Caco-2 (cell line): ENCODE measurements at regions not wholly inside any gene's neighbourhood (a gene's known extent, or its start where the extent isn't known, plus 50 kb on each side); places are given as distances from the start of the nearest gene placed in this dataset.
"Not testable (repeated sequence)": the region's sequence is repeated elsewhere in the genome, so short reads cannot be mapped to it uniquely, and the experiment has no call there.

Experiments
- BruUV-seq: library from RNA; stranded (reverse); fragments of 400-500 nt; replicated peaks from 2 replicates; lab custom pipeline; 2021; lab: Mats Ljungman, UMichigan
- CTCF ChIA-PET: fragments of 300-600 bp; sonication (Branson Sonifier 250); formaldehyde crosslinking; loops from one replicate; lab custom pipeline; 2022; ENCODE audit warnings: antibody characterized with exemption; lab: Charles Lee
- POLR2A ChIA-PET: fragments of 300-600 bp; sonication (Branson Sonifier 250); formaldehyde crosslinking; loops from one replicate; lab custom pipeline; 2022; ENCODE audit warnings: antibody characterized with exemption; lab: Charles Lee
- DNase-seq, 2 experiments: peaks; one replicate each; pipeline versions ENCODE4 v3.0.0 to v3.0.0-alpha.2; 2020 to 2022
- H3K27me3 ChIP-seq: replicated peaks from 2 replicates; pipeline ENCODE4 v1.6.0; 2011; ENCODE audit warnings: low read length; ENCODE audit not compliant: control insufficient read depth, insufficient read depth
- H3K36me3 ChIP-seq: 2 replicates; pipeline ENCODE4 v1.5.1; 2011; ENCODE audit warnings: low read length; ENCODE audit not compliant: control insufficient read depth, insufficient read depth
- H3K4me1 ChIP-seq: fragments of 250-450 bp; sonication (Bioruptor Pico); 2 replicates; pipeline ENCODE4 v1.5.1; 2020; ENCODE audit warnings: mild to moderate bottlenecking
- H3K4me3 ChIP-seq: 2 replicates; pipeline ENCODE4 v1.5.1; 2011; ENCODE audit warnings: low read depth, mild to moderate bottlenecking, control low read depth, low read length
- H3K9me3 ChIP-seq: fragments of 250-450 bp; sonication (Bioruptor Pico); 2 replicates; pipeline ENCODE4 v1.5.1; 2020; ENCODE audit warnings: mild to moderate bottlenecking, moderate library complexity
- H3K27ac Mint-ChIP-seq: one replicate; pipeline ENCODE4 v1.8.0; 2022; ENCODE audit warnings: mixed read lengths; ENCODE audit not compliant: unreplicated experiment
- H3K27me3 Mint-ChIP-seq: one replicate; pipeline ENCODE4 v1.8.0; 2022; ENCODE audit warnings: mixed read lengths; ENCODE audit not compliant: insufficient read depth, unreplicated experiment
- H3K36me3 Mint-ChIP-seq: one replicate; pipeline ENCODE4 v1.8.0; 2022; ENCODE audit warnings: mild to moderate bottlenecking, mixed read lengths; ENCODE audit not compliant: insufficient read depth, unreplicated experiment
- H3K4me1 Mint-ChIP-seq: one replicate; pipeline ENCODE4 v1.8.0; 2022; ENCODE audit warnings: low read depth, mixed read lengths; ENCODE audit not compliant: unreplicated experiment
- H3K4me3 Mint-ChIP-seq: one replicate; pipeline ENCODE4 v1.8.0; 2022; ENCODE audit warnings: mild to moderate bottlenecking, moderate library complexity, mixed read lengths; ENCODE audit not compliant: unreplicated experiment
- H3K9me3 Mint-ChIP-seq: one replicate; pipeline ENCODE4 v1.8.0; 2022; ENCODE audit warnings: mixed read lengths; ENCODE audit not compliant: unreplicated experiment
- CTCF ChIP-seq, 2 experiments: fragments of 200-600 bp in 1 of 2; IDR thresholded peaks; 1 replicate in 1 of 2; 2 replicates in 1 of 2; pipeline versions ENCODE4 v1.5.1 to v1.8.0; 2011 to 2022; ENCODE audit warnings: antibody characterized with exemption in 1 of 2, control low read depth in 1 of 2, inconsistent platforms in 1 of 2, low read depth in 1 of 2, low read length in 1 of 2, mild to moderate bottlenecking in 1 of 2, moderate library complexity in 1 of 2; ENCODE audit not compliant: insufficient read depth in 1 of 2, severe bottlenecking in 1 of 2, unreplicated experiment in 1 of 2
- intact Hi-C: fragments of 100-400 bp; cut with micrococcal nuclease; formaldehyde crosslinking; loops from one replicate; pipeline ENCODE4 v1.10.0; 2022; ENCODE audit not compliant: unreplicated experiment

- no peak overlapping the region for H3K27ac Mint-ChIP-seq
- H3K27me3 ChIP-seq = no peaks in the 10 kb centered on the region
- no peaks in the 10 kb centered on the region for H3K36me3 ChIP-seq
- peaks cover 13% of the 10 kb centered on the region for H3K4me1 Mint-ChIP-seq
- no peak for TF ChIP-seq CTCF (IDR thresholded peaks at IDR 0.05; ENCODE audit: insufficient read depth in 1 of 2, low read depth in 1 of 2, low read length in 1 of 2, severe bottlenecking in 1 of 2, unreplicated experiment in 1 of 2)
- intact Hi-C loops = loop anchor here (2.0 kb wide), 1 partner anchor 62 kb away; no protein-coding TSS in a partner anchor
- no TSS peak for BruUV-seq
- H3K9me3 ChIP-seq = no peaks in the 10 kb centered on the region
- POLR2A ChIA-PET = no interaction called here
- H3K4me3 Mint-ChIP-seq = no peak overlapping the region
- CTCF ChIA-PET = no interaction called here
- no peaks in the 10 kb centered on the region for H3K9me3 Mint-ChIP-seq
- peaks cover 18% of the 10 kb centered on the region for H3K4me1 ChIP-seq
- DNase-seq = no peak
- no peaks in the 10 kb centered on the region for H3K36me3 Mint-ChIP-seq
- no peaks in the 10 kb centered on the region for H3K27me3 Mint-ChIP-seq
- H3K4me3 ChIP-seq = no peak overlapping the region
Measured at GRCh38 chr17:27946513-27946912, 53.3 kb upstream of the LYRM9 start.

GRCh38 chr17:27947005-27947406 lies 53.8 kb upstream of the LYRM9 start:
- ChIA-PET CTCF (no interaction called here), POLR2A (no interaction called here)

GRCh38 chr17:27949304-27949703 lies 56.1 kb upstream of the LYRM9 start:
- Mint-ChIP-seq H3K27ac (no peak overlapping the region), H3K4me1 (peaks cover 34% of the 10 kb centered on the region), H3K27me3 (no peaks in the 10 kb centered on the region), H3K4me3 (no peak overlapping the region), H3K36me3 (no peaks in the 10 kb centered on the region), H3K9me3 (no peaks in the 10 kb centered on the region)
- H3K4me3 ChIP-seq = no peak overlapping the region
- CTCF ChIA-PET = interaction anchor here (0.9 to 1.0 kb wide), 2 partner anchors 26 to 144 kb away, joined by 4 read pairs; no protein-coding TSS in a partner anchor
- peaks cover 38% of the 10 kb centered on the region for H3K4me1 ChIP-seq
- H3K27me3 ChIP-seq = no peaks in the 10 kb centered on the region
- DNase-seq = no peak
- POLR2A ChIA-PET = no interaction called here
- no peaks in the 10 kb centered on the region for H3K36me3 ChIP-seq
- TF ChIP-seq CTCF (IDR thresholded peaks at IDR 0.05; ENCODE audit: insufficient read depth in 1 of 2, low read depth in 1 of 2, low read length in 1 of 2, severe bottlenecking in 1 of 2, unreplicated experiment in 1 of 2) = peak in 1 of 2 experiments; percentile 23
- BruUV-seq = no TSS peak
- intact Hi-C loops = no loop called here
- no peaks in the 10 kb centered on the region for H3K9me3 ChIP-seq

More at GRCh38 chr17:27947005-27947406, 53.8 kb upstream of the LYRM9 start:
- H3K9me3 Mint-ChIP-seq = no peaks in the 10 kb centered on the region
- TF ChIP-seq CTCF (IDR thresholded peaks at IDR 0.05; ENCODE audit: insufficient read depth in 1 of 2, low read depth in 1 of 2, low read length in 1 of 2, severe bottlenecking in 1 of 2, unreplicated experiment in 1 of 2) = no peak
- no peaks in the 10 kb centered on the region for H3K27me3 Mint-ChIP-seq
- BruUV-seq = no TSS peak
- DNase-seq = no peak
- no peaks in the 10 kb centered on the region for H3K36me3 ChIP-seq
- peaks cover 23% of the 10 kb centered on the region for H3K4me1 ChIP-seq
- H3K27ac Mint-ChIP-seq = no peak overlapping the region
- H3K36me3 Mint-ChIP-seq = no peaks in the 10 kb centered on the region
- H3K27me3 ChIP-seq = no peaks in the 10 kb centered on the region
- H3K9me3 ChIP-seq = no peaks in the 10 kb centered on the region
- intact Hi-C loops = loop anchor here (2.0 kb wide), 1 partner anchor 62 kb away; no protein-coding TSS in a partner anchor
- no peak overlapping the region for H3K4me3 Mint-ChIP-seq
- no peak overlapping the region for H3K4me3 ChIP-seq
- H3K4me1 Mint-ChIP-seq = peaks cover 18% of the 10 kb centered on the region

- H3K27me3 Mint-ChIP-seq, H3K9me3 Mint-ChIP-seq, H3K4me3 Mint-ChIP-seq, H3K4me3 ChIP-seq, H3K9me3 ChIP-seq, H3K36me3 Mint-ChIP-seq, H3K36me3 ChIP-seq, H3K27ac Mint-ChIP-seq, H3K27me3 ChIP-seq, BruUV-seq: not testable (repeated sequence)
- intact Hi-C loops = loop anchor here (2.0 to 5.0 kb wide), 2 partner anchors 33 to 92 kb away; partner anchors contain the start of gene NLK
- POLR2A ChIA-PET = interaction anchor here (0.7 kb wide), 1 partner anchor 130 kb away, joined by 3 read pairs; no protein-coding TSS in a partner anchor
- DNase-seq = peak; percentile 68 to 75
- CTCF ChIA-PET = interaction anchor here (1.4 kb wide), 1 partner anchor 57 kb away, joined by 5 read pairs; the partner anchor contains the start of gene LYRM9
- peaks cover 42% of the 10 kb centered on the region for H3K4me1 Mint-ChIP-seq
- peaks cover 47% of the 10 kb centered on the region for H3K4me1 ChIP-seq
Measured at GRCh38 chr17:27950225-27950624, 57.1 kb upstream of the LYRM9 start.
